Adrenal gland (tissue), 9 donors: ENCODE measurements at regions not wholly inside any gene's neighbourhood (a gene's known extent, or its start where the extent isn't known, plus 50 kb on each side); places are given as distances from the start of the nearest gene placed in this dataset.
A peak's percentile ranks its signal among the peaks of the same experiment; 100 is the strongest.

Experiments
- DNase-seq, 7 donors: peaks; one replicate each; pipeline ENCODE4 v3.0.0-alpha.2; 2019 to 2020
- H3K27ac ChIP-seq, 5 donors: fragments of 200-600 bp; sonication (generic) in 4 of 5; 1 replicate in 3 of 5; 2 replicates in 2 of 5; pipeline versions ENCODE4 v1.5.1 to v1.8.0; 2016 to 2020; ENCODE audit warnings: mild to moderate bottlenecking in 1 of 5
- H3K27me3 ChIP-seq: fragments of 200-600 bp; 2 replicates; pipeline ENCODE4 v1.8.0; 2021
- H3K36me3 ChIP-seq, 2 donors: fragments of 200-600 bp; replicated peaks in 1 of 2; 1 replicate in 1 of 2; 2 replicates in 1 of 2; pipeline versions ENCODE4 v1.5.1 to v1.8.0; 2018 to 2022
- H3K4me1 ChIP-seq, 2 donors: fragments of 200-600 bp; replicated peaks in 1 of 2; 1 replicate in 1 of 2; 2 replicates in 1 of 2; pipeline versions ENCODE4 v1.5.1 to v1.8.0; 2018 to 2021
- H3K4me3 ChIP-seq, 4 donors: fragments of 200-600 bp; sonication (generic) in 3 of 4; one replicate each; pipeline ENCODE4 v1.5.1; 2016 to 2018
- H3K9me3 ChIP-seq, 3 donors: fragments of 200-600 bp; sonication (generic) in 1 of 3; replicated peaks in 1 of 3; 1 replicate in 2 of 3; 2 replicates in 1 of 3; pipeline versions ENCODE4 v1.5.1 to v1.8.0; 2016 to 2021
- CTCF ChIP-seq, 6 experiments: fragments of 450-650 bp in 4 of 6; fragments of 200-600 bp in 2 of 6; sonication (generic) in 1 of 6; IDR thresholded peaks; 1 replicate in 5 of 6; 2 replicates in 1 of 6; pipeline versions ENCODE4 v1.5.1 to v1.8.0; 2016 to 2021; ENCODE audit warnings: antibody characterized with exemption in 6 of 6, mild to moderate bottlenecking in 2 of 6, moderate library complexity in 1 of 6
- POLR2A ChIP-seq, 2 donors: fragments of 450-650 bp; IDR thresholded peaks; one replicate each; pipeline ENCODE4 v1.6.1; 2017; ENCODE audit warnings: antibody characterized with exemption in 2 of 2, mild to moderate bottlenecking in 2 of 2, moderate library complexity in 1 of 2
- WGBS, 4 donors: extraction: QIAGEN DNeasy Blood & Tissue Kit in 2 of 4; methylation state at CpG; one replicate each; pipeline versions ENCODE4 v1.1.5 to v1.1.7; 2013 to 2017; 5-methylcytosine and 5-hydroxymethylcytosine counted together
- intact Hi-C, 2 donors: fragments of 100-400 bp; cut with DNase I; formaldehyde crosslinking; loops; one replicate each; pipeline versions ENCODE4 v1.14.1 to v1.15.0; 2022 to 2023
- donor health status: healthy with polysubstance abuse.
- donor health status: Bipolar disorder and iron deficiency.
- donor health status: DM: yes; HTN: yes; CAD: no.
- donor health status: DM: no; HTN: no; CAD: no.
- donor health status: DM: no; HTN: no; CAD: no.

GRCh38 chr18:45253056-45253565, 362.2 kb upstream of the SLC14A2 start:
- no peaks in the 10 kb centered on the region for H3K36me3 ChIP-seq
- H3K4me3 ChIP-seq, result no peak overlapping the region
- H3K9me3 ChIP-seq, result no peaks in the 10 kb centered on the region
- peaks cover 0 to 13% of the 10 kb centered on the region in 2 donors for H3K4me1 ChIP-seq
- no peak overlapping the region for H3K27ac ChIP-seq
- 73 to 81% (median 77%) methylated on average over 6 of the region's 6 CpGs for WGBS, 4 donors
- DNase-seq, result no peak
- intact Hi-C loops, result no loop called here
- no peak for TF ChIP-seq CTCF (IDR thresholded peaks at IDR 0.05)
- no peak for TF ChIP-seq POLR2A (IDR thresholded peaks at IDR 0.05)
- H3K27me3 ChIP-seq, result no peaks in the 10 kb centered on the region

GRCh38 chr18:45253973-45254708, 361.1 kb upstream of the SLC14A2 start:
- no peak for DNase-seq
- Histone ChIP-seq H3K9me3 (no peaks in the 10 kb centered on the region), H3K4me1 (peaks cover 0 to 12% of the 10 kb centered on the region in 2 donors), H3K4me3 (no peak overlapping the region), H3K36me3 (no peaks in the 10 kb centered on the region), H3K27ac (peak overlapping the region in 1 of 5 donors; percentile 64), H3K27me3 (no peaks in the 10 kb centered on the region)
- WGBS, 4 donors, result 80 to 86% (median 84%) methylated on average over 6 of the region's 6 CpGs
- intact Hi-C loops, result no loop called here
- no peak for TF ChIP-seq POLR2A (IDR thresholded peaks at IDR 0.05)
- no peak for TF ChIP-seq CTCF (IDR thresholded peaks at IDR 0.05)

- intact Hi-C loops, result no loop called here
- H3K36me3 ChIP-seq, result no peaks in the 10 kb centered on the region
- no peaks in the 10 kb centered on the region for H3K27me3 ChIP-seq
- no peak for DNase-seq
- 71 to 87% (median 75%) methylated on average over 3 to 6 of the region's 6 CpGs for WGBS, 4 donors
- peaks cover 0 to 12% of the 10 kb centered on the region in 2 donors for H3K4me1 ChIP-seq
- no peak overlapping the region for H3K4me3 ChIP-seq
- peak overlapping the region in 1 of 5 donors; percentile 64 for H3K27ac ChIP-seq
- no peak for TF ChIP-seq POLR2A (IDR thresholded peaks at IDR 0.05)
- H3K9me3 ChIP-seq, result no peaks in the 10 kb centered on the region
Observed at GRCh38 chr18:45254709-45255082, 360.6 kb upstream of the SLC14A2 start.

GRCh38 chr18:45255197-45255890, 359.9 kb upstream of the SLC14A2 start:
- Histone ChIP-seq H3K4me3 (no peak overlapping the region), H3K27ac (peak overlapping the region in 1 of 5 donors; percentile 64), H3K9me3 (no peaks in the 10 kb centered on the region), H3K27me3 (no peaks in the 10 kb centered on the region), H3K36me3 (no peaks in the 10 kb centered on the region), H3K4me1 (peaks cover 0 to 7% of the 10 kb centered on the region in 2 donors)
- intact Hi-C loops, result no loop called here
- no peak for TF ChIP-seq POLR2A (IDR thresholded peaks at IDR 0.05)
- no peak for TF ChIP-seq CTCF (IDR thresholded peaks at IDR 0.05)
- DNase-seq, result no peak
- WGBS, 4 donors, result 59 to 73% (median 68%) methylated on average over 6 of the region's 6 CpGs
